ENCODE measurements at regions not wholly inside any gene's neighbourhood (a gene's known extent, or its start where the extent isn't known, plus 50 kb on each side); places are given as distances from the start of the nearest gene placed in this dataset.

- DNase-seq = no peak
These were observed 1413.0 kb downstream of the PCDH7 start for GRCh38 chr4:32133141-32133540.

- DNase-seq = no peak
These were observed 1413.6 kb downstream of the PCDH7 start for GRCh38 chr4:32133734-32134133.

DNA sequence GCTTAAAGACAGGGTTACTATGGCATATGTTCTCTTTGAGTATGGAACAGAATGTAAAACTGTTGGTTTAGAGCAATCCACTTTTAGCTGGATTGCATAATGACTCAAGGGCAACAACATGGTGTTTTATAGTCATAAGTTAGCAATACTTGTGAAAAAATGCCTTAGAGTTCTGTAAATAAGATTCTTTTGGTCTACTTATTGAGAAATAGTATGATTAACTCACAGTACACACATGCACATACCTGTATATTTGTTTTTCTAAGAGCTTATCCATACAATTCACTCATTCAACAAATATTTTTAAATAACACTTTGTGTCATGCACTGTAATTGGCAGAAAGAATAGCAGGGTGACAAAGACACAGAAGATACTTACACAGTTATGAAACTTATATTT is 1415.5 kb downstream of the PCDH7 start:
- no peak for DNase-seq

DNA sequence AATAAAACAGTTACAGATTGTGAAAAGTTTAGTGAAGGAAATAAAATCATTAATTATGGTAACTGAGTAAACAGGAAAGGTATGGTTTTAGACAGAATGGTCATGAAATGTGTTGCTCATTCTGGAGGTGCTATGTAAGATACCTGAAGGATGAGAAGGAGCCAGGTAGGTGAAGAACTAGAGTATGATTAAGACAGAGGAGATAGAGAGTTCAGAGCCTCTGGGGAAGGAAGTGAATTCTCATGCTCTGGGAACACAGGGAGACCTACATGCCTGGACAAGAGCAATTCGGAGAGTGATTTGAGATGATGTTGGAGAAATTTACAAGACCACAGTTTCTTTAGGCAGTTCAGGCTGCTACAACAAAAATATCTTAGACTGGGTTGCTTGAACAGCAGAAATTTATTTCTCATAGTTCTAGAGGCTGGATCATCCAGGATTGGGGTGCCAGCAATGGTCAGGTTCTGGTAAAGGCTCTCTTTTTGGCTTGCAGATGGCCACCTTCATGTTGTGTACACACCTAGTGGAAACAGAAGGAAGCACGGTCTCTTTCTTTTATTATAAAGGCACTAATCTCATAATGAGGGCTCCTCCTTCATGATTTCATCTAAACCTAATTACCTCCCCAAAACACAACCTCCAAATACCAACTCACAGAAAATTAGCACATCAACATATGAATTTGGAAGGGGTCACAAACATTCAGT is 1416.1 kb downstream of the PCDH7 start:
- no peak for DNase-seq

DNA sequence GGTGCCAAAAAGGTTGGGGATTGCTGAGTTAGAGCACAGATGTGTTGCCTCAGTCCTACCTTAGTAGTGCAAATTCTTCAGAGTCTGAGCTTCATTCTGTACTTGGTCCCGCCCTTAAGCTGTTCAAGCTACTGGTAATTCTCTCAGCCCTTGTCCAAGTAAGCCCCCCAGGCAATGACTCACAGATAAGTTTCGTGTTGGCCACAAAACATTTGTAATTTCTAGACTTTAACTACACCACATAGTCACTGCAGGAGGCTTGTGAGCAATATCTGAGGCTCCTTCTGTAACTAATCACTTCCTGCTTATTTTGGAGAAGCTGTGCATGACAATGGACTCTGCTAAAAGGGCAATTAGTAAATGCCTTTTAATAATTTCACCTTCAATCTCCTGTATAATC is 1420.5 kb downstream of the PCDH7 start:
- DNase-seq = no peak

DNA sequence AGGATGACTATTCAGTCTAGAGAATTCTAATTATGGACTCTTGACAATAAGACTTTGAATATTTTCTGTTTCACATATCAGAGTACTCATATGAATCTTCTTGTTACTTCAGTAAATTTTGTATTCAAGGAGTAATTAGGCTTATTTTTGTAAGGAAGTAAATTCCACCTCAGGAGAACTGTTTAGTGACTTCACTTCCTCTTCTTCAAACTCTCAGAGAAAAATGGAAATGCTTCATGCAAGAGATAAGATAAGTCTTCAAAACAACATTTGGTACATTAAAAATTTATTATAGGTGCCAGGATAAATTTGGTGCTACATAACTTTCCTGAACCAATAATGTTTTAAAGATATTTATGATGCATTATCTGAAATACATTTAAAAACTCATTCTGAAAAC is 1421.9 kb downstream of the PCDH7 start:
- DNase-seq = no peak

DNA sequence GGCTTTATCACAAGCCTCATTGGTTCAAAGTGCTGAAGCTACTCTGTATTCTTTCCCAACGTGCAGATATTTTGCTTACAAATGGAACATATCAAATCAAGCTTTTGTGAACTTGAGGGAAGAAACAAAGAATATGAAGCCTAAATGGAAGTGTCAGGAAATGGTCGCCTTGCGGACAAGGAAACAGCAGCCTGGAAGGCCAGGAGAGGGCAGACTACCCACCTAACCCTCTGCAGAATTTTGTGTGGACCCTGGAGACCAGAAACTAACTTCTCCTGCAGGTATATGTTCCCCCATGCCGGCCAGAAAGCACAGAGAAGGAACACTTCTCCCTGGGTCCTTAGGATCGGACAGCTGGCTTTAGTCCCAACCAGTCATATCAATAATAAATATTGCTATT is 1425.8 kb downstream of the PCDH7 start:
- DNase-seq = no peak

GRCh38 chr4:32147446-32148085 is 1427.4 kb downstream of the PCDH7 start:
- DNase-seq = no peak

DNA sequence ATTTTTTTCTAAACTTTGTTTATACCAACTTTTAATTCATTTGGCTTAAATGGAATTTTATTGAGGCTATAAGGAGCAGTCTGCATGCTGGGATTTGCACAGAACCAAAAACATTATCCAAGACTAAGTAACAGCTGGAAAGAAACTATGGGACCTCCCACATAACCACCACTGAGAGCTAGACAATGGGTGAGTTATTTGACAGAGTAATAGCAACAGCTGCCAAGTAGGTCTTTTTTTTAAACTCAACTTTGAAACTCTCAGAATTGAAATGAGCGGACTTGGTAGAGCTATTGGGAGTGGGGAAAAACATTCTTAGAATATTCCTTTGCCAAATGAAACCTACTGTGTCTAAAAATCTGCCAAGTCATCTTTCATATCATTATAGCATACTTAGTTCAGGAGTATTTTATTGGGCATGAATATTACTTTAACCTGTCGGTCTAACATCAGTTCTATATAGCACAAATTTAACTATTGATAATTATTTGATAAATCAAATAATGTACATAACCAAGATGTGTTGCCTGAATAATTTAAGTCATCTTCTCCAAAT is 1428.0 kb downstream of the PCDH7 start:
- no peak for DNase-seq

DNA sequence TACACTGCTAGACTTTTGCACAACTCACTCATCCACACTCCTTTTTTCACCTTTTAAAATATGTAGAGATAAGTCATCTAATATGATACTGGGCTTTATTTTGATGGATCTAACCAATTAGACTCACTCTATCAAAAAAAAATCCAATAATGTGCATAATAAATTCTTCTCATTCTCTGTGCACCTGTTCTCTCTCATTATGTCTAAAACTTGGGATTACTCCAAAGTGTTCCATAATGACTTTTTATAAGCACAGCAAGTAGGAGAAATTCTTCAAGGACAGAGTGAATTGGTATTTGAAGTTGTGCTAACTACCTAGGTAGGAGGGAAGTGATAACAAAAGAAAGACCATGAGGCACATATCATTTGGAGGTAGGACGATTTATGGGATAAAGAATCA is 1438.8 kb downstream of the PCDH7 start:
- DNase-seq = no peak

DNA sequence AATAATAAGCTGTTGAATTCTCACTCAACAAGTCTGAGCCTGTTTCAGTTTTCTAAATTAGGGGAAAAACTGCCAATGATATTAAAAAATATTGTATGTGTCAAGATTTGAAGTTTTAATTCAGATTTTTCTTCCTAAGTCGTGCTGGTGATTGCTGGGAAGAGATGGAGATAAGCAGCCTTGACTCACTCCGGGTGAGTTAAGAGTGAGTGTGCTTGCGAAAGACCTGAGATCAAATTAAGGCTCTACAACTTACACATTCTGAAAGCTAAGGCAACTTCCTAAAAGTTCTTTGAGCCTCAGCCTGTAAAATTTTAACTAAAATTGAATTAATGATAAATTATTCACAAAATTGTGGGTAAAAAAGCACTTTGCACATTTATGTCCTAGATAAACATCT is 1441.2 kb downstream of the PCDH7 start:
- DNase-seq = no peak

GRCh38 chr4:32163125-32163524 is 1443.0 kb downstream of the PCDH7 start:
- DNase-seq = no peak

DNA sequence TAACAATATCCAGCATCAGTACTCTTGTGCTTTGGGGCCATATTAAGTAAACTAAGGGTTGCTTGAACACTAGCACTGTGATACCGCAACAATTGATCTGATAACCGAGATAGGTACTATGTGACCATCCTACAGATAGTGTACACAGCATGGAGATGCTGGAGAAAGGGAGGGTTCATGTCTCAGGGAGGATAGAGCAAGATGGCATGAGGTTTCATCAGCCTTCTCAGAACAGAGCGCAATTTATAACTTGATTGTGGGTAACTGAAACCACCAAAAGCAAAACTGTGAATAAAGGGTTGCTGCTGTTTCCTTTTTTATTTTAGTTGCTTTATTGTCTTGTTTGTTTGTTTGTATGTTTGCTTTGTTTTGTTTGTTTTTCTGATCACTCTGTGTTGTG is 1449.7 kb downstream of the PCDH7 start:
- DNase-seq = no peak

DNA sequence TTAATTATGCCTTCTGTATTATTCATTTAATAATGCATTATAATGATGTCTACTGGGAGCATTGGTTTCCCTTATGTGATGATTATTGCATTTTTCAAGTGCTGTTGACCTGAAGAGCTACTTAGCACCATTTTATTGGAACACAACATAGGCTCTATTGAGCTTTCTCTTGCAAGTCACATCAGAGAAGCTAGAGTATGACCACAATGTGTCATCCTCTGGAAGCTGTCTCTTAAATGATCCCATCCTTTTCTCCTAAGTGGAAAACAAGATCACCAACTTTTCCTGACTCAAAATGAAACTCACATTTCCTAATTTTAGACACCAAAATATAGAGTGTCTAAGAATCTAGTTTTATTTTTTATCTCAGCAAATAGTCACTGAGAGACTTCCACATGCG is 1451.9 kb downstream of the PCDH7 start:
- DNase-seq = no peak

DNA sequence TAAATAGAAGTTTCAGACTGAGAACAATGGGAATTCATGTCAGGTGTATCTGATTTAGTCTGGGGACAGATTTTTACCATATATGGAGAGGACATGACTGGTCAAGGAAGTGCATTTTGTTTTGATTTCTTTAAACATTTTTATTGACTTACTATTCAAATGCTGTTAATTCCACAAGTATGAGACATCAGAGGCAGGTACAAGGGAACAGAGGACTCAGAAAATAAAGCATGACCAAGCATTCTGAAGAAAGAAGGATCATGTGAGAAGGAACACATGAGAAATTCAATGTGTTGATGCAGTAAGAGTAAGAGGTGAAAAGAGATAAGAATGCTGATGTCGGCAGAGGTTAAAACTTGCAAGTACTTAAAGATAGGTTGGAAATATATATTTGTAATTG is 1452.6 kb downstream of the PCDH7 start:
- no peak for DNase-seq

- no peak for DNase-seq
These were observed 1459.9 kb downstream of the PCDH7 start for GRCh38 chr4:32180086-32180485.

DNA sequence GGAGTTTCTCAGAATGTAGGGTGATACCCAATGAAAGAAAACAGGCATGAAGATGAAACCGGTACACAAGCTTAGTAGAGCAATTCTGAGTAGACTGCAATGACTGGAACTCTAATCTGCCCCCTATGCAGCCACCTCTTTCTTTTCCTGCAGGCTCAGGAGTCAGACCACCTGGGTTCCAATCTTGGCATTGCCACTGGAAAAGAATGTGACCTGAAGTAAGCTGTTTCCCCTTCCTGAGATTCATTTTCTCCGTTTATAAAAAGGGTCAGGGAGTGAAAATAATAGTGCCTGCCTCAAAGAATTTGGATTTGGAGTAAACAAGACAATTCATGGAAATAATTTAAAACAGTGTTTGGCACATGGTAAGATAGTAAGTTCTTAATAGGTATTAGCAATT is 1464.0 kb downstream of the PCDH7 start:
- DNase-seq = no peak

- DNase-seq = no peak
These were observed 1469.0 kb downstream of the PCDH7 start for GRCh38 chr4:32189130-32189529.

GRCh38 chr4:32189788-32190187 is 1469.6 kb downstream of the PCDH7 start:
- no peak for DNase-seq

- DNase-seq = no peak
These were observed 1471.8 kb downstream of the PCDH7 start for GRCh38 chr4:32191961-32192360.

- DNase-seq = no peak
These were observed 1472.2 kb downstream of the PCDH7 start for GRCh38 chr4:32192363-32192762.

- DNase-seq = no peak
These were observed 1472.8 kb downstream of the PCDH7 start for GRCh38 chr4:32192991-32193390.

DNA sequence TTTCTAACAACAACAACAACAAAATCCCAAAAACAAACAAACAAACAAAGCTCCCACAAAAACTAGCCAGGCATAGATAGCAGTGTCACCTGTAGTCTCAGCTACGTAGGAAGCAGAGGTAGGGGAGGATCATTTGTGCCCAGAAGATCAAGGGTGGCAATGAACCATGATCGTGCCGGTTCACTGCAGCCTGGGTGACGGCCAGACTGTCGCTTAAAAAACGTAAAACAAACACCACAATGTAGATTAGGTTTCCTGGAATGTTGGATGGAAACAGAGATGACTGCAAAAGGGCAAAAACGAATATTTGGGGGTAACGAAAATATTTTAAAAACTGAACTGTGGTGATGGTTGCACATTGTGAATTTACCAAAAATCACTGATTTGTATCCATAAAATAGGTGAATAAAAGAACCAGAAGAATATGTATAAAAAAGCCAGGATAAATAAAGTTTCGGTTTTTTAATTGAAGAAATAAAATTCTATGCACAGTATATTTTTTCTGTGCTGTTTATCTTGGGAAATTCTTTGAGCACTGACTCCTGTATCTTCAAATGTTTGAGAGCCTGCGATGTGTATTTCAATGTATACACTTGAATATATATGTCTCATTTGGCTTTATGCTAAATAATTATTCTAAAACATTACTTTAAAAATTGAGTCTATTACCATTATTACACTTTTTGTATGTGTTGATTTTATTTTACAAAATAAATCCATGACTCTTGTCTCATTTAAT is 1477.0 kb downstream of the PCDH7 start:
- no peak for DNase-seq

DNA sequence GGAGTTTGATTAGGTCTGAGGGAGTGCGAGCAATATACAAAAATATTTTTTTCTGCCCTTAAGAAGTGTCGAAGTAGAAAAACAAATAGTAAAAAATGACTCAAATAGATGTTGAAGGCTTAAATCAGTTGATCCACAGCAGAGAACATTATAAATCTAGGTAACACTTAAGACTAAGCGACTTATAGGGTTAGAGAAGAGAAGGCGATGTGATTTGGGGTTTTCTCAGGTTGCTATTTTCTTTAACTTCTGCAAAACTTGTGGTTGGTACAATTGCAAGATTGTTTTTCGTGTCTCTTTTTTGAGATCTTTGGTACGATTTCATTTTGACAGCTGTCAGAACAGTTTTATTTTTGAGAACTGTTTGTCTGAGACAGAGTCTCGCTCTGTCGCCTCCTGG is 1479.5 kb downstream of the PCDH7 start:
- DNase-seq = no peak

All from GOT3 (cell line).